Hepatocyte (in vitro differentiated cells): ENCODE measurements at regions not wholly inside any gene's neighbourhood (a gene's known extent, or its start where the extent isn't known, plus 50 kb on each side); places are given as distances from the start of the nearest gene placed in this dataset.
"Not testable (repeated sequence)": the region's sequence is repeated elsewhere in the genome, so short reads cannot be mapped to it uniquely, and the experiment has no call there.

Experiments
- DNase-seq: peaks from one replicate; pipeline ENCODE4 v3.0.0-alpha.2; 2016; ENCODE audit warnings: low spot score
- H2AFZ ChIP-seq: fragments of 200-600 bp; sonication (generic); 2 replicates; pipeline ENCODE4 v1.6.0; 2016; ENCODE audit warnings: antibody characterized with exemption, mild to moderate bottlenecking
- H3K27ac ChIP-seq: fragments of 200-600 bp; sonication (generic); 2 replicates; pipeline ENCODE4 v1.5.1; 2016; ENCODE audit warnings: mild to moderate bottlenecking
- H3K27me3 ChIP-seq: fragments of 200-600 bp; sonication (generic); 2 replicates; pipeline ENCODE4 v1.6.1; 2016
- H3K36me3 ChIP-seq: fragments of 200-600 bp; sonication (generic); replicated peaks from 2 replicates; pipeline ENCODE4 v1.5.1; 2016; ENCODE audit warnings: low read depth; ENCODE audit not compliant: insufficient read depth
- H3K4me1 ChIP-seq: fragments of 200-600 bp; sonication (generic); 2 replicates; pipeline ENCODE4 v1.5.1; 2016; ENCODE audit warnings: mild to moderate bottlenecking, moderate library complexity; ENCODE audit not compliant: insufficient read depth
- H3K4me2 ChIP-seq: fragments of 200-600 bp; sonication (generic); 2 replicates; pipeline ENCODE4 v1.6.0; 2016
- H3K4me3 ChIP-seq: fragments of 200-600 bp; sonication (generic); 2 replicates; pipeline ENCODE4 v1.5.1; 2016; ENCODE audit warnings: mild to moderate bottlenecking
- H3K79me2 ChIP-seq: fragments of 200-600 bp; sonication (generic); 2 replicates; pipeline ENCODE4 v1.6.0; 2017; ENCODE audit warnings: mild to moderate bottlenecking
- H3K9me2 ChIP-seq: fragments of 200-600 bp; sonication (generic); replicated peaks from 2 replicates; pipeline ENCODE4 v1.6.0; 2017; ENCODE audit warnings: mild to moderate bottlenecking; ENCODE audit not compliant: insufficient read depth
- H3K9me3 ChIP-seq: fragments of 200-600 bp; sonication (generic); 2 replicates; pipeline ENCODE4 v1.5.1; 2016; ENCODE audit warnings: low read depth, mild to moderate bottlenecking
- H4K20me1 ChIP-seq: fragments of 200-600 bp; sonication (generic); 2 replicates; pipeline ENCODE4 v1.6.0; 2016; ENCODE audit warnings: mild to moderate bottlenecking; ENCODE audit not compliant: insufficient read depth, poor library complexity, severe bottlenecking
- EZH2 ChIP-seq: fragments of 200-600 bp; sonication (generic); IDR thresholded peaks from 2 replicates; pipeline ENCODE4 v1.6.1; 2016; ENCODE audit warnings: antibody characterized with exemption, mild to moderate bottlenecking, borderline replicate concordance
- EZH2phosphoT487 ChIP-seq: fragments of 200-600 bp; sonication (generic); IDR thresholded peaks from one replicate; pipeline ENCODE4 v1.6.1; 2018; ENCODE audit warnings: antibody characterized with exemption, mild to moderate bottlenecking, low read depth, moderate library complexity; ENCODE audit not compliant: unreplicated experiment, severe bottlenecking
- WGBS: methylation state at CpG from one replicate; pipeline ENCODE4 v1.1.6; 2016; ENCODE audit warnings: low lambda C conversion rate; ENCODE audit errors: missing lambda C conversion rate; 5-methylcytosine and 5-hydroxymethylcytosine counted together
- TF ChIP-seq, protein P1 (sequence below): fragments of 200-600 bp; sonication (generic); IDR thresholded peaks from 2 replicates; pipeline ENCODE4 v1.5.1; 2016; ENCODE audit warnings: antibody characterized with exemption, mild to moderate bottlenecking; ENCODE audit not compliant: poor library complexity

DNA sequence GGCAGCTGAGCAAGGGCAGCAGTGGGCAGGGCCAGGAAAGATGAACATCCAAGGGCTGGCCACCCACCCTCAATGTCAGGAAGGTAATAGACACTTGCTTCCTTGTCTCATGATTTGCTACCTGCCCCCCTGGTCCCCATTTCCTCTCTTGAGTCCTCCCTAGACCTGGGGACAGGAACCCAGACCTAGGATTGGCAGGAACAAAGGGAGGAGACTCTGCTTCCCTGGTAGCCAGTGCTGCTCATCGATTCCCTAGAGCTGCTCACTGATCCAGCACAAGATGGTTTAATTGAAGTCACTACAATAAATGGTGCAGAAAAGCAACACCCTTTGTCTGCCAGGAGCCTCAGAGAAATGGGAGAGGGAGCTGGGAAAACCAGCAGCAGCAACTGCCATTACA is 67.8 kb upstream of the CHST1 start:
- no peak overlapping the region for H3K4me2 ChIP-seq
- no peaks in the 10 kb centered on the region for H3K4me1 ChIP-seq
- H3K27me3 ChIP-seq: no peaks in the 10 kb centered on the region
- no peaks in the 10 kb centered on the region for H3K9me3 ChIP-seq
- no peak overlapping the region for H3K27ac ChIP-seq
- H3K9me2 ChIP-seq: no peaks in the 10 kb centered on the region
- H2AFZ ChIP-seq: no peak overlapping the region
- TF ChIP-seq, protein P1, sequence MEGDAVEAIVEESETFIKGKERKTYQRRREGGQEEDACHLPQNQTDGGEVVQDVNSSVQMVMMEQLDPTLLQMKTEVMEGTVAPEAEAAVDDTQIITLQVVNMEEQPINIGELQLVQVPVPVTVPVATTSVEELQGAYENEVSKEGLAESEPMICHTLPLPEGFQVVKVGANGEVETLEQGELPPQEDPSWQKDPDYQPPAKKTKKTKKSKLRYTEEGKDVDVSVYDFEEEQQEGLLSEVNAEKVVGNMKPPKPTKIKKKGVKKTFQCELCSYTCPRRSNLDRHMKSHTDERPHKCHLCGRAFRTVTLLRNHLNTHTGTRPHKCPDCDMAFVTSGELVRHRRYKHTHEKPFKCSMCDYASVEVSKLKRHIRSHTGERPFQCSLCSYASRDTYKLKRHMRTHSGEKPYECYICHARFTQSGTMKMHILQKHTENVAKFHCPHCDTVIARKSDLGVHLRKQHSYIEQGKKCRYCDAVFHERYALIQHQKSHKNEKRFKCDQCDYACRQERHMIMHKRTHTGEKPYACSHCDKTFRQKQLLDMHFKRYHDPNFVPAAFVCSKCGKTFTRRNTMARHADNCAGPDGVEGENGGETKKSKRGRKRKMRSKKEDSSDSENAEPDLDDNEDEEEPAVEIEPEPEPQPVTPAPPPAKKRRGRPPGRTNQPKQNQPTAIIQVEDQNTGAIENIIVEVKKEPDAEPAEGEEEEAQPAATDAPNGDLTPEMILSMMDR: no peak
- no peak for TF ChIP-seq EZH2
- no peak for TF ChIP-seq EZH2phosphoT487
- no peak for DNase-seq
- no peaks in the 10 kb centered on the region for H3K36me3 ChIP-seq
- no peak overlapping the region for H3K4me3 ChIP-seq
- H4K20me1 ChIP-seq: no peaks in the 10 kb centered on the region
- no peaks in the 10 kb centered on the region for H3K79me2 ChIP-seq
- 73% methylated on average over 1 of the region's 1 CpG for WGBS

GRCh38 chr11:45732343-45732742 is 66.9 kb upstream of the CHST1 start:
- Histone ChIP-seq H3K4me1 (no peaks in the 10 kb centered on the region), H3K4me2 (no peak overlapping the region), H4K20me1 (no peaks in the 10 kb centered on the region), H3K36me3 (no peaks in the 10 kb centered on the region), H3K79me2 (no peaks in the 10 kb centered on the region), H3K9me3 (no peaks in the 10 kb centered on the region), H3K27ac (no peak overlapping the region), H3K9me2 (no peaks in the 10 kb centered on the region), H3K27me3 (no peaks in the 10 kb centered on the region), H2AFZ (no peak overlapping the region), H3K4me3 (no peak overlapping the region)
- DNase-seq: no peak
- TF ChIP-seq, protein P1: no peak
- TF ChIP-seq EZH2phosphoT487: no peak
- no peak for TF ChIP-seq EZH2

- DNase-seq, H3K4me2 ChIP-seq, H3K36me3 ChIP-seq, H3K9me3 ChIP-seq, H3K27me3 ChIP-seq, H4K20me1 ChIP-seq, H2AFZ ChIP-seq, H3K9me2 ChIP-seq, H3K27ac ChIP-seq, H3K4me3 ChIP-seq, H3K4me1 ChIP-seq, H3K79me2 ChIP-seq: not testable (repeated sequence)
- WGBS: 75% methylated on average over 4 of the region's 4 CpGs
Measured at GRCh38 chr11:45731171-45731570, 65.7 kb upstream of the CHST1 start.

DNA sequence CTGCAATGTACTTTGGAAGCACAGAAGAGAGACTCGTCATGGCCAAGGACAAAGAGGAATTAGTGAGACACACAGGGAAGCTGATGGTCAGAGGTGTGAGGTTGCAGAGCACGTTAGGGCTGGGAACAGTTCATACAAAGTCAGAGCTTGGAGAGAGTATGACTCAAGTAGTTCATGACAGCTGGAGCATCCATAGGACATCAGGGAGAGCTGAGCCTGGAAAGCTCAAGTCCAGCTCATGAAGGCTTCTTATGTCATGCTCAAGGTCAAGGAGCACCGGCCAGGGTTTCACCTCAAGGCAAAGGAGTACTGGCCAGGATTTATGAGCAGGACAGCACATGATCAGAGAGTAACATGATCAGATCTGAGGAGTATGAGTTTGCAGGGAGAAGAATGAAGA is 64.6 kb upstream of the CHST1 start:
- H3K4me3 ChIP-seq: no peak overlapping the region
- no peaks in the 10 kb centered on the region for H4K20me1 ChIP-seq
- H3K27me3 ChIP-seq: peaks cover 5% of the 10 kb centered on the region
- WGBS: 72% methylated on average over 3 of the region's 3 CpGs
- H3K9me3 ChIP-seq: no peaks in the 10 kb centered on the region
- H3K27ac ChIP-seq: no peak overlapping the region
- no peaks in the 10 kb centered on the region for H3K4me1 ChIP-seq
- H2AFZ ChIP-seq: no peak overlapping the region
- no peak for DNase-seq
- H3K4me2 ChIP-seq: no peak overlapping the region
- H3K79me2 ChIP-seq: no peaks in the 10 kb centered on the region
- H3K36me3 ChIP-seq: no peaks in the 10 kb centered on the region
- no peaks in the 10 kb centered on the region for H3K9me2 ChIP-seq
- TF ChIP-seq, protein P1: no peak
- TF ChIP-seq EZH2 (no peak), EZH2phosphoT487 (no peak)
